ENCODE measurements at regions not wholly inside any gene's neighbourhood (a gene's known extent, or its start where the extent isn't known, plus 50 kb on each side); places are given as distances from the start of the nearest gene placed in this dataset.

DNA sequence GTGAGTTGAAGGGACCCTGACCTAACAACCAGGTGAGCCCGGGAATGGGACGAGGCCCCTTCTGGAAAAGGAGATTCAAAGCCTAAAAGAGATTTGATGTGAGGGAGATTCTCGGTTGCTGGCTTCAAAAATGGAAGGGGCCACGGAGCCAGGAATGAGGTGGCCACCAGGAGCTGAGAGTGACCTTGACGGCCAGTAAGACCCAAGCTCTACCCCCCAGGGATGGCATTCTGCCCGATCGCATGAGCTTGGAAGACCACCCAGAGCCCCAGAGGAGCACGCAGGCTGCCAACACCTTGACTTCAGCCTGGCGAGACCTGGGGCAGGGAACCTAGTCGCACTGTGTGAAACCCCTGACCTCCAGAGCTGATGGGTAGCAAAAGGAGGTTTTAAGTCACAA is 163.9 kb downstream of the BMP7 start:
- peak; percentile 14 for DNase-seq
- Histone ChIP-seq H3K4me3 (no peak overlapping the region), H3K4me1 (no peaks in the 10 kb centered on the region), H3K9me3 (no peaks in the 10 kb centered on the region), H3K27me3 (ENCODE audit: low read depth) (no peaks in the 10 kb centered on the region), H3K36me3 (no peaks in the 10 kb centered on the region), H3K27ac (no peak overlapping the region)
- no peak for ATAC-seq
- intact Hi-C loops (cut with DNase I) = no loop called here
- TF ChIP-seq CTCF (IDR thresholded peaks at IDR 0.05) = no peak

DNA sequence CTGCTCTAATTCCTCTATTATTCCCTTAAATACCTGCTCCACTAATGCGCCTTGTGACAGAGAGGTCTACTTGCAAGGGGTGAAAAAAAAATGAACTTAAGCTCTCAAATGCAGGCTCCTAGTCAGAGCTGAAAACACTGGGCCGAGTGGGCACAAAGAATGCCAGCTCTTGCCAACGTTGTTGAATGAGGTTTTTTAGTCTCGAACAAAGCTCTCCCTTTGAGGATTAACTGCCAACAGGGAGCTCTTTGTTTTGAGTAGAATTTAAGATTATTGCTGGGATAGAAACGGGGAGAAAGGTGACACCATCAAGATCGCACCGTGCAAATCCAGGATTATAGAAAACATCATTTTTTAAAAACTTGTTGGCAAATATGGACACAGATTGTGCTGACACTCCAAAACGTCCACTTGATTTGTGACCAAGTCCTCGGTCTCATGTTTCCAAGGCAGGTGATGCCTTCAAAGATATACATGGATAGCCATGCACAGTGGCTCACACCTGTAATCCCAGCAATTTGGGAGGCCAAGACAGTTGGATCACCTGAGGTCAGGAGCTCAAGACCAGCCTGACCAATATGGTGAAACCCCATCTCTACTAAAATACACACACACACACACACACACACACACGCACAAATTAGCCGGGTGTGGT is 163.2 kb downstream of the BMP7 start:
- intact Hi-C loops (cut with DNase I) = no loop called here
- Histone ChIP-seq H3K27ac (no peak overlapping the region), H3K4me1 (no peaks in the 10 kb centered on the region), H3K36me3 (no peaks in the 10 kb centered on the region), H3K9me3 (no peaks in the 10 kb centered on the region), H3K27me3 (ENCODE audit: low read depth) (peaks cover under 1% of the 10 kb centered on the region), H3K4me3 (no peak overlapping the region)
- ATAC-seq (no peak), DNase-seq (no peak)
- no peak for TF ChIP-seq CTCF (IDR thresholded peaks at IDR 0.05)

- no peaks in the 10 kb centered on the region for H3K36me3 ChIP-seq
- peaks cover 5% of the 10 kb centered on the region for H3K27me3 ChIP-seq (ENCODE audit: low read depth)
- no peak for DNase-seq
- H3K4me3 ChIP-seq = no peak overlapping the region
- ATAC-seq = no peak
- no peaks in the 10 kb centered on the region for H3K4me1 ChIP-seq
- TF ChIP-seq CTCF (IDR thresholded peaks at IDR 0.05) = no peak
- no peaks in the 10 kb centered on the region for H3K9me3 ChIP-seq
- intact Hi-C loops (cut with DNase I) = no loop called here
- H3K27ac ChIP-seq = no peak overlapping the region
Measured at GRCh38 chr20:57104113-57104512, 162.3 kb downstream of the BMP7 start.

GRCh38 chr20:57104651-57105204 is 161.7 kb downstream of the BMP7 start:
- Histone ChIP-seq H3K36me3 (no peaks in the 10 kb centered on the region), H3K4me1 (no peaks in the 10 kb centered on the region), H3K4me3 (no peak overlapping the region), H3K27me3 (ENCODE audit: low read depth) (peaks cover 5% of the 10 kb centered on the region), H3K9me3 (no peaks in the 10 kb centered on the region), H3K27ac (no peak overlapping the region)
- no peak for TF ChIP-seq CTCF (IDR thresholded peaks at IDR 0.05)
- no peak for ATAC-seq
- intact Hi-C loops (cut with DNase I) = no loop called here
- no peak for DNase-seq

- intact Hi-C loops (cut with DNase I) = no loop called here
Measured at GRCh38 chr20:57106030-57106682, 160.3 kb downstream of the BMP7 start.

More at GRCh38 chr20:57106030-57106682, 160.3 kb downstream of the BMP7 start:
- H3K36me3 ChIP-seq = no peaks in the 10 kb centered on the region
- H3K27me3 ChIP-seq (ENCODE audit: low read depth) = peaks cover 5% of the 10 kb centered on the region
- DNase-seq = no peak
- no peak for TF ChIP-seq CTCF (IDR thresholded peaks at IDR 0.05)
- H3K27ac ChIP-seq = no peak overlapping the region
- no peaks in the 10 kb centered on the region for H3K9me3 ChIP-seq
- no peak for ATAC-seq
- H3K4me1 ChIP-seq = no peaks in the 10 kb centered on the region
- H3K4me3 ChIP-seq = no peak overlapping the region

Measured in lower lobe of right lung (tissue), 2 donors.